ENCODE measurements at regions not wholly inside any gene's neighbourhood (a gene's known extent, or its start where the extent isn't known, plus 50 kb on each side); places are given as distances from the start of the nearest gene placed in this dataset.

GRCh38 chr6:14792118-14792955 is 453.5 kb upstream of the JARID2 start:
- TF ChIP-seq POLR2AphosphoS5 (IDR thresholded peaks at IDR 0.05; ENCODE audit: low read depth, low read length) (no peak), TAF1 (IDR thresholded peaks at IDR 0.05; ENCODE audit: borderline replicate concordance, insufficient read depth, low read length) (no peak), REST (IDR thresholded peaks at IDR 0.05; ENCODE audit: insufficient read depth in 1 of 2, low read depth in 2 of 2, low read length in 2 of 2) (no peak)

GRCh38 chr6:14795451-14795850 is 450.4 kb upstream of the JARID2 start:
- TF ChIP-seq SIN3A (IDR thresholded peaks at IDR 0.05; ENCODE audit: borderline replicate concordance, insufficient read depth, low read length) (no peak), POLR2AphosphoS5 (IDR thresholded peaks at IDR 0.05; ENCODE audit: low read depth, low read length) (no peak), FOXP2 (optimal IDR thresholded peaks at IDR 0.05; ENCODE audit: borderline replicate concordance, extremely low read depth, extremely low read length, insufficient read depth) (no peak), REST (IDR thresholded peaks at IDR 0.05; ENCODE audit: insufficient read depth in 1 of 2, low read depth in 2 of 2, low read length in 2 of 2) (no peak), TAF1 (IDR thresholded peaks at IDR 0.05; ENCODE audit: borderline replicate concordance, insufficient read depth, low read length) (no peak)

GRCh38 chr6:14796974-14797762 is 448.7 kb upstream of the JARID2 start:
- TF ChIP-seq REST (IDR thresholded peaks at IDR 0.05; ENCODE audit: insufficient read depth in 1 of 2, low read depth in 2 of 2, low read length in 2 of 2) (no peak), FOXP2 (optimal IDR thresholded peaks at IDR 0.05; ENCODE audit: borderline replicate concordance, extremely low read depth, extremely low read length, insufficient read depth) (no peak), TAF1 (IDR thresholded peaks at IDR 0.05; ENCODE audit: borderline replicate concordance, insufficient read depth, low read length) (no peak), POLR2AphosphoS5 (IDR thresholded peaks at IDR 0.05; ENCODE audit: low read depth, low read length) (no peak), SIN3A (IDR thresholded peaks at IDR 0.05; ENCODE audit: borderline replicate concordance, insufficient read depth, low read length) (no peak)

- TF ChIP-seq SIN3A (IDR thresholded peaks at IDR 0.05; ENCODE audit: borderline replicate concordance, insufficient read depth, low read length) (no peak), TAF1 (IDR thresholded peaks at IDR 0.05; ENCODE audit: borderline replicate concordance, insufficient read depth, low read length) (no peak), FOXP2 (optimal IDR thresholded peaks at IDR 0.05; ENCODE audit: borderline replicate concordance, extremely low read depth, extremely low read length, insufficient read depth) (no peak), POLR2AphosphoS5 (IDR thresholded peaks at IDR 0.05; ENCODE audit: low read depth, low read length) (no peak), REST (IDR thresholded peaks at IDR 0.05; ENCODE audit: insufficient read depth in 1 of 2, low read depth in 2 of 2, low read length in 2 of 2) (no peak)
These were observed 447.8 kb upstream of the JARID2 start for GRCh38 chr6:14797875-14798593.
